ENCODE measurements at regions not wholly inside any gene's neighbourhood (a gene's known extent, or its start where the extent isn't known, plus 50 kb on each side); places are given as distances from the start of the nearest gene placed in this dataset.
"Not testable (repeated sequence)": the region's sequence is repeated elsewhere in the genome, so short reads cannot be mapped to it uniquely, and the experiment has no call there.

GRCh38 chr11:23942117-23942815 lies 554.6 kb upstream of the LUZP2 start:
- TF ChIP-seq CTCF (optimal IDR thresholded peaks at IDR 0.05 in 1 of 3, IDR thresholded peaks at IDR 0.05 in 1 of 3, conservative IDR thresholded peaks at IDR 0.05 in 1 of 3; ENCODE audit: extremely low read depth in 1 of 3, insufficient read depth in 2 of 3, low read length in 3 of 3); EZH2 (IDR thresholded peaks at IDR 0.05; ENCODE audit: low read length): not testable (repeated sequence)
